Naive thymus-derived CD4-positive, alpha-beta T cell (primary cell): ENCODE measurements at regions not wholly inside any gene's neighbourhood (a gene's known extent, or its start where the extent isn't known, plus 50 kb on each side); places are given as distances from the start of the nearest gene placed in this dataset.

Experiments
- ATAC-seq: fragments of 150-1000 bp; cut with Tn5 transposase; 2 replicates; pipeline ENCODE4 v1.10.0; 2021; ENCODE audit warnings: mild to moderate bottlenecking, moderate library complexity
- CTCF ChIA-PET: fragments of 350-600 bp; sonication (Branson Sonifier 250); formaldehyde crosslinking; loops from one replicate; lab custom pipeline; 2021; ENCODE audit warnings: antibody characterized with exemption; lab: Charles Lee
- POLR2A ChIA-PET: fragments of 350-600 bp; sonication (Branson Sonifier 250); formaldehyde crosslinking; loops from one replicate; lab custom pipeline; 2021; ENCODE audit warnings: antibody characterized with exemption, inconsistent platforms; lab: Charles Lee
- DNase-seq, 9 donors: peaks; one replicate each; pipeline versions ENCODE4 v3.0.0 to v3.0.0-alpha.2; 2020 to 2022; ENCODE audit warnings: mixed read lengths in 1 of 9
- H3K27ac ChIP-seq: one replicate; pipeline ENCODE4 v1.7.0; 2013; ENCODE audit warnings: mild to moderate bottlenecking, low read depth, low read length, moderate library complexity
- H3K27me3 ChIP-seq, 2 donors: one replicate each; pipeline ENCODE4 v1.7.0; 2013; ENCODE audit warnings: low read length in 2 of 2, mild to moderate bottlenecking in 2 of 2, moderate library complexity in 2 of 2; ENCODE audit not compliant: control insufficient read depth in 2 of 2, insufficient read depth in 2 of 2
- H3K36me3 ChIP-seq, 3 experiments: 1 replicate in 2 of 3; 2 replicates in 1 of 3; pipeline ENCODE4 v1.7.0; 2013; ENCODE audit warnings: low read length in 3 of 3, mild to moderate bottlenecking in 3 of 3, moderate library complexity in 1 of 3; ENCODE audit not compliant: insufficient read depth in 3 of 3, control insufficient read depth in 2 of 3
- H3K4me1 ChIP-seq, 2 donors: one replicate each; pipeline ENCODE4 v1.7.0; 2013; ENCODE audit warnings: low read length in 2 of 2, mild to moderate bottlenecking in 2 of 2, moderate library complexity in 1 of 2; ENCODE audit not compliant: control insufficient read depth in 2 of 2, insufficient read depth in 2 of 2
- H3K4me3 ChIP-seq: 2 replicates; pipeline ENCODE4 v1.7.0; 2013; ENCODE audit warnings: mild to moderate bottlenecking, low read length
- H3K9me3 ChIP-seq, 3 experiments: 1 replicate in 2 of 3; 2 replicates in 1 of 3; pipeline ENCODE4 v1.7.0; 2013; ENCODE audit warnings: low read length in 3 of 3; ENCODE audit not compliant: control insufficient read depth in 2 of 3
- H3K27ac Mint-ChIP-seq, 9 donors: one replicate each; pipeline ENCODE4 v1.8.0; 2020 to 2022; ENCODE audit warnings: mixed read lengths in 9 of 9, mild to moderate bottlenecking in 8 of 9, moderate library complexity in 5 of 9, inconsistent platforms in 2 of 9
- H3K27me3 Mint-ChIP-seq, 5 donors: one replicate each; pipeline ENCODE4 v1.8.0; 2021 to 2022; ENCODE audit warnings: mixed read lengths in 5 of 5, mild to moderate bottlenecking in 1 of 5
- H3K36me3 Mint-ChIP-seq, 5 donors: one replicate each; pipeline ENCODE4 v1.8.0; 2020 to 2022; ENCODE audit warnings: mixed read lengths in 5 of 5, mild to moderate bottlenecking in 3 of 5, inconsistent platforms in 1 of 5
- H3K4me1 Mint-ChIP-seq, 7 donors: one replicate each; pipeline ENCODE4 v1.8.0; 2020 to 2022; ENCODE audit warnings: mixed read lengths in 7 of 7, mild to moderate bottlenecking in 3 of 7, inconsistent platforms in 1 of 7
- H3K4me3 Mint-ChIP-seq, 10 donors: one replicate each; pipeline ENCODE4 v1.8.0; 2020 to 2022; ENCODE audit warnings: mild to moderate bottlenecking in 10 of 10, mixed read lengths in 10 of 10, moderate library complexity in 6 of 10, inconsistent platforms in 2 of 10
- H3K9me3 Mint-ChIP-seq, 11 donors: one replicate each; pipeline ENCODE4 v1.8.0; 2020 to 2022; ENCODE audit warnings: mixed read lengths in 11 of 11, mild to moderate bottlenecking in 4 of 11, inconsistent platforms in 1 of 11, moderate library complexity in 1 of 11
- intact Hi-C, 2 donors: fragments of 100-400 bp; cut with micrococcal nuclease; formaldehyde crosslinking; loops; one replicate each; pipeline ENCODE4 v1.15.1; 2023

GRCh38 chrX:82666355-82666754 lies 841.7 kb upstream of the POU3F4 start:
- ATAC-seq (no peak), DNase-seq (no peak)
- Mint-ChIP-seq H3K4me3 (no peak overlapping the region), H3K9me3 (no peaks in the 10 kb centered on the region), H3K4me1 (no peaks in the 10 kb centered on the region), H3K36me3 (no peaks in the 10 kb centered on the region), H3K27ac (no peak overlapping the region), H3K27me3 (no peaks in the 10 kb centered on the region)
- intact Hi-C loops, result no loop called here
- Histone ChIP-seq H3K4me3 (no peak overlapping the region), H3K9me3 (no peaks in the 10 kb centered on the region), H3K36me3 (no peaks in the 10 kb centered on the region), H3K4me1 (no peaks in the 10 kb centered on the region), H3K27ac (no peak overlapping the region), H3K27me3 (no peaks in the 10 kb centered on the region)
- CTCF ChIA-PET, result no interaction called here
- POLR2A ChIA-PET, result no interaction called here

GRCh38 chrX:82675104-82675503 lies 833.0 kb upstream of the POU3F4 start:
- no peaks in the 10 kb centered on the region for H3K9me3 ChIP-seq
- no peaks in the 10 kb centered on the region for H3K36me3 ChIP-seq
- Mint-ChIP-seq H3K9me3 (no peaks in the 10 kb centered on the region), H3K4me1 (no peaks in the 10 kb centered on the region), H3K4me3 (no peak overlapping the region), H3K27ac (no peak overlapping the region), H3K36me3 (no peaks in the 10 kb centered on the region), H3K27me3 (no peaks in the 10 kb centered on the region)
- H3K4me1 ChIP-seq, result no peaks in the 10 kb centered on the region
- no peak overlapping the region for H3K27ac ChIP-seq
- H3K27me3 ChIP-seq, result no peaks in the 10 kb centered on the region
- ATAC-seq, result no peak
- POLR2A ChIA-PET, result no interaction called here
- DNase-seq, result no peak
- intact Hi-C loops, result no loop called here
- H3K4me3 ChIP-seq, result no peak overlapping the region
- CTCF ChIA-PET, result no interaction called here

- no peak for ATAC-seq
- no peak for DNase-seq
- Mint-ChIP-seq H3K27ac (no peak overlapping the region), H3K9me3 (no peaks in the 10 kb centered on the region), H3K36me3 (no peaks in the 10 kb centered on the region), H3K4me1 (no peaks in the 10 kb centered on the region), H3K4me3 (no peak overlapping the region), H3K27me3 (no peaks in the 10 kb centered on the region)
- intact Hi-C loops, result no loop called here
- Histone ChIP-seq H3K27me3 (no peaks in the 10 kb centered on the region), H3K4me1 (no peaks in the 10 kb centered on the region), H3K36me3 (no peaks in the 10 kb centered on the region), H3K4me3 (no peak overlapping the region), H3K9me3 (no peaks in the 10 kb centered on the region), H3K27ac (no peak overlapping the region)
- POLR2A ChIA-PET, result no interaction called here
- CTCF ChIA-PET, result no interaction called here
These were observed 831.7 kb upstream of the POU3F4 start for GRCh38 chrX:82676386-82676785.

- DNase-seq (no peak), ATAC-seq (no peak)
- Histone ChIP-seq H3K27me3 (no peaks in the 10 kb centered on the region), H3K36me3 (no peaks in the 10 kb centered on the region), H3K4me1 (no peaks in the 10 kb centered on the region), H3K9me3 (no peaks in the 10 kb centered on the region), H3K27ac (no peak overlapping the region), H3K4me3 (no peak overlapping the region)
- Mint-ChIP-seq H3K9me3 (no peaks in the 10 kb centered on the region), H3K27ac (no peak overlapping the region), H3K4me1 (no peaks in the 10 kb centered on the region), H3K36me3 (no peaks in the 10 kb centered on the region), H3K27me3 (no peaks in the 10 kb centered on the region), H3K4me3 (no peak overlapping the region)
- intact Hi-C loops, result no loop called here
- ChIA-PET CTCF (no interaction called here), POLR2A (no interaction called here)
These were observed 830.8 kb upstream of the POU3F4 start for GRCh38 chrX:82677286-82677685.

- no peaks in the 10 kb centered on the region for H3K4me1 ChIP-seq
- POLR2A ChIA-PET, result no interaction called here
- no peaks in the 10 kb centered on the region for H3K36me3 ChIP-seq
- H3K27ac ChIP-seq, result no peak overlapping the region
- CTCF ChIA-PET, result no interaction called here
- DNase-seq, result no peak
- ATAC-seq, result no peak
- no peak overlapping the region for H3K4me3 ChIP-seq
- intact Hi-C loops, result no loop called here
- Mint-ChIP-seq H3K4me1 (no peaks in the 10 kb centered on the region), H3K36me3 (no peaks in the 10 kb centered on the region), H3K4me3 (no peak overlapping the region), H3K27me3 (no peaks in the 10 kb centered on the region), H3K27ac (no peak overlapping the region), H3K9me3 (peaks cover 0 to 3% (median 0%) of the 10 kb centered on the region in 11 donors)
- no peaks in the 10 kb centered on the region for H3K27me3 ChIP-seq
- H3K9me3 ChIP-seq, result no peaks in the 10 kb centered on the region
These were observed 815.1 kb upstream of the POU3F4 start for GRCh38 chrX:82692991-82693390.

GRCh38 chrX:82695066-82695465 lies 813.0 kb upstream of the POU3F4 start:
- intact Hi-C loops, result no loop called here
- DNase-seq, result no peak
- H3K27me3 Mint-ChIP-seq, result no peaks in the 10 kb centered on the region
- ChIA-PET CTCF (no interaction called here), POLR2A (no interaction called here)
- Histone ChIP-seq H3K27ac (no peak overlapping the region), H3K4me3 (no peak overlapping the region), H3K9me3 (no peaks in the 10 kb centered on the region), H3K27me3 (no peaks in the 10 kb centered on the region), H3K36me3 (no peaks in the 10 kb centered on the region), H3K4me1 (no peaks in the 10 kb centered on the region)
- no peak overlapping the region for H3K27ac Mint-ChIP-seq
- ATAC-seq, result no peak
- peaks cover 0 to 3% (median 0%) of the 10 kb centered on the region in 11 donors for H3K9me3 Mint-ChIP-seq
- no peak overlapping the region for H3K4me3 Mint-ChIP-seq
- H3K4me1 Mint-ChIP-seq, result no peaks in the 10 kb centered on the region
- H3K36me3 Mint-ChIP-seq, result no peaks in the 10 kb centered on the region

- Histone ChIP-seq H3K4me1 (no peaks in the 10 kb centered on the region), H3K4me3 (no peak overlapping the region), H3K27ac (no peak overlapping the region), H3K9me3 (no peaks in the 10 kb centered on the region), H3K27me3 (no peaks in the 10 kb centered on the region), H3K36me3 (no peaks in the 10 kb centered on the region)
- no peaks in the 10 kb centered on the region for H3K9me3 Mint-ChIP-seq
- ATAC-seq (no peak), DNase-seq (no peak)
- H3K4me3 Mint-ChIP-seq, result no peak overlapping the region
- no peaks in the 10 kb centered on the region for H3K36me3 Mint-ChIP-seq
- H3K27me3 Mint-ChIP-seq, result no peaks in the 10 kb centered on the region
- no peak overlapping the region for H3K27ac Mint-ChIP-seq
- intact Hi-C loops, result no loop called here
- no peaks in the 10 kb centered on the region for H3K4me1 Mint-ChIP-seq
- ChIA-PET POLR2A (no interaction called here), CTCF (no interaction called here)
These were observed 804.5 kb upstream of the POU3F4 start for GRCh38 chrX:82703551-82703950.
